ENCODE measurements at regions not wholly inside any gene's neighbourhood (a gene's known extent, or its start where the extent isn't known, plus 50 kb on each side); places are given as distances from the start of the nearest gene placed in this dataset.

GRCh38 chr15:20348900-20349773 is 192.5 kb downstream of the GOLGA6L6 start:
- no peak for TF ChIP-seq CTCF (IDR thresholded peaks at IDR 0.05)
- no peak for TF ChIP-seq POLR2AphosphoS5 (IDR thresholded peaks at IDR 0.05; ENCODE audit: low read depth, low read length)
- no peak for TF ChIP-seq TCF7L2 (IDR thresholded peaks at IDR 0.05; ENCODE audit: low read depth, low read length)
- no peak for TF ChIP-seq SIN3A (IDR thresholded peaks at IDR 0.05; ENCODE audit: borderline replicate concordance, insufficient read depth, low read depth, low read length)

All from Panc1 (cell line).